MM.1S (cell line): ENCODE measurements at regions not wholly inside any gene's neighbourhood (a gene's known extent, or its start where the extent isn't known, plus 50 kb on each side); places are given as distances from the start of the nearest gene placed in this dataset.

ENCODE experiments used
- EZH2 ChIP-seq: fragments of 300-600 bp; sonication (generic); optimal IDR thresholded peaks from 2 replicates; pipeline ENCODE3; 2017; ENCODE audit warnings: low read depth, mild to moderate bottlenecking, antibody characterized with exemption, low read length, mixed read lengths
- EZH2phosphoT487 ChIP-seq: fragments of 300-600 bp; sonication (generic); IDR thresholded peaks from 2 replicates; pipeline ENCODE4 v1.6.1; 2018; ENCODE audit warnings: antibody characterized with exemption, low read length
- TF ChIP-seq, protein P1 (sequence below): fragments of 300-600 bp; sonication (generic); IDR thresholded peaks from 2 replicates; pipeline ENCODE4 v1.5.1; 2016; ENCODE audit warnings: antibody characterized with exemption, low read length, mixed read lengths

DNA sequence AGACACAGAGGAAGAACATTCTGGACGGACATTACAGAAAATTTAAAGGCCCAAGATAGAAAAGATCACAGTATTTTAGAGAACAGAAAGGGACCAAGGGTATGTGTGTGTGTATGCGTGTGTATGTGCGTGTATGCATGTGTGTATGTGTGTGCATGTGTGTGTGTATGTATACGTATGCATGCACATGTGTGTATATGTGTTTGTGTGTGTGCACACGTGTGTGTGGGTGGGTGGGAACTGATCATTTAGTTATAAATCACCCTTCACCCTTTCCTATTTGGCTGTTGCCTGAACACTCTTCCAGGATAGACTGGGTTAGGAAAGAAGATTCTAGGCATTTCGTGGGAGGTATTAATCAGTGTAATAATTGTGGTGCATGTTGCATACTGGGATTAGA lies 634.4 kb downstream of the DHX35 start:
- TF ChIP-seq, protein P1, sequence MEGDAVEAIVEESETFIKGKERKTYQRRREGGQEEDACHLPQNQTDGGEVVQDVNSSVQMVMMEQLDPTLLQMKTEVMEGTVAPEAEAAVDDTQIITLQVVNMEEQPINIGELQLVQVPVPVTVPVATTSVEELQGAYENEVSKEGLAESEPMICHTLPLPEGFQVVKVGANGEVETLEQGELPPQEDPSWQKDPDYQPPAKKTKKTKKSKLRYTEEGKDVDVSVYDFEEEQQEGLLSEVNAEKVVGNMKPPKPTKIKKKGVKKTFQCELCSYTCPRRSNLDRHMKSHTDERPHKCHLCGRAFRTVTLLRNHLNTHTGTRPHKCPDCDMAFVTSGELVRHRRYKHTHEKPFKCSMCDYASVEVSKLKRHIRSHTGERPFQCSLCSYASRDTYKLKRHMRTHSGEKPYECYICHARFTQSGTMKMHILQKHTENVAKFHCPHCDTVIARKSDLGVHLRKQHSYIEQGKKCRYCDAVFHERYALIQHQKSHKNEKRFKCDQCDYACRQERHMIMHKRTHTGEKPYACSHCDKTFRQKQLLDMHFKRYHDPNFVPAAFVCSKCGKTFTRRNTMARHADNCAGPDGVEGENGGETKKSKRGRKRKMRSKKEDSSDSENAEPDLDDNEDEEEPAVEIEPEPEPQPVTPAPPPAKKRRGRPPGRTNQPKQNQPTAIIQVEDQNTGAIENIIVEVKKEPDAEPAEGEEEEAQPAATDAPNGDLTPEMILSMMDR, result no peak
- no peak for TF ChIP-seq EZH2
- no peak for TF ChIP-seq EZH2phosphoT487
